B cell (primary cell): ENCODE measurements at regions not wholly inside any gene's neighbourhood (a gene's known extent, or its start where the extent isn't known, plus 50 kb on each side); places are given as distances from the start of the nearest gene placed in this dataset.

Experiments
- EZH2 ChIP-seq: IDR thresholded peaks from 2 replicates; pipeline ENCODE4 v1.6.1; 2012; ENCODE audit warnings: borderline replicate concordance, low read depth, mild to moderate bottlenecking, moderate library complexity, low read length; ENCODE audit not compliant: insufficient read depth, poor library complexity, severe bottlenecking
- TF ChIP-seq, protein P1 (sequence below): fragments of 200-600 bp; IDR thresholded peaks from one replicate; pipeline ENCODE4 v1.8.0; 2022; ENCODE audit warnings: antibody characterized with exemption, mild to moderate bottlenecking

GRCh38 chrY:8020540-8020939 is 1109.0 kb upstream of the AMELY start:
- TF ChIP-seq, protein P1, sequence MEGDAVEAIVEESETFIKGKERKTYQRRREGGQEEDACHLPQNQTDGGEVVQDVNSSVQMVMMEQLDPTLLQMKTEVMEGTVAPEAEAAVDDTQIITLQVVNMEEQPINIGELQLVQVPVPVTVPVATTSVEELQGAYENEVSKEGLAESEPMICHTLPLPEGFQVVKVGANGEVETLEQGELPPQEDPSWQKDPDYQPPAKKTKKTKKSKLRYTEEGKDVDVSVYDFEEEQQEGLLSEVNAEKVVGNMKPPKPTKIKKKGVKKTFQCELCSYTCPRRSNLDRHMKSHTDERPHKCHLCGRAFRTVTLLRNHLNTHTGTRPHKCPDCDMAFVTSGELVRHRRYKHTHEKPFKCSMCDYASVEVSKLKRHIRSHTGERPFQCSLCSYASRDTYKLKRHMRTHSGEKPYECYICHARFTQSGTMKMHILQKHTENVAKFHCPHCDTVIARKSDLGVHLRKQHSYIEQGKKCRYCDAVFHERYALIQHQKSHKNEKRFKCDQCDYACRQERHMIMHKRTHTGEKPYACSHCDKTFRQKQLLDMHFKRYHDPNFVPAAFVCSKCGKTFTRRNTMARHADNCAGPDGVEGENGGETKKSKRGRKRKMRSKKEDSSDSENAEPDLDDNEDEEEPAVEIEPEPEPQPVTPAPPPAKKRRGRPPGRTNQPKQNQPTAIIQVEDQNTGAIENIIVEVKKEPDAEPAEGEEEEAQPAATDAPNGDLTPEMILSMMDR = no peak
- TF ChIP-seq EZH2 = no peak
